Uterus (tissue), 3 donors: ENCODE measurements at regions not wholly inside any gene's neighbourhood (a gene's known extent, or its start where the extent isn't known, plus 50 kb on each side); places are given as distances from the start of the nearest gene placed in this dataset.

ENCODE experiments used
- DNase-seq, 2 donors: peaks; one replicate each; pipeline ENCODE4 v3.0.0-alpha.2; 2019 to 2020
- H3K27ac ChIP-seq, 2 donors: fragments of 200-600 bp; sonication (generic); 1 replicate in 1 of 2; 2 replicates in 1 of 2; pipeline ENCODE4 v1.5.1; 2016 to 2018
- H3K27me3 ChIP-seq, 2 donors: fragments of 200-600 bp; sonication (generic); one replicate each; pipeline ENCODE4 v1.5.1; 2018 to 2019; ENCODE audit warnings: control low read depth in 1 of 2
- H3K36me3 ChIP-seq, 2 donors: fragments of 200-600 bp; sonication (generic); one replicate each; pipeline ENCODE4 v1.5.1; 2019; ENCODE audit warnings: control low read depth in 1 of 2
- H3K4me1 ChIP-seq, 2 donors: fragments of 200-600 bp; sonication (generic); one replicate each; pipeline ENCODE4 v1.5.1; 2018 to 2019; ENCODE audit warnings: control low read depth in 1 of 2
- H3K4me3 ChIP-seq, 2 donors: fragments of 200-600 bp; sonication (generic); 1 replicate in 1 of 2; 2 replicates in 1 of 2; pipeline ENCODE4 v1.5.1; 2018 to 2019; ENCODE audit warnings: mild to moderate bottlenecking in 1 of 2
- H3K9me3 ChIP-seq, 2 donors: fragments of 200-600 bp; sonication (generic); one replicate each; pipeline ENCODE4 v1.5.1; 2019; ENCODE audit warnings: control low read depth in 1 of 2
- POLR2A ChIP-seq, 2 donors: fragments of 450-650 bp; IDR thresholded peaks; one replicate each; pipeline ENCODE4 v1.6.1; 2016; ENCODE audit warnings: antibody characterized with exemption in 2 of 2, mild to moderate bottlenecking in 1 of 2, moderate library complexity in 1 of 2
- intact Hi-C: fragments of 100-400 bp; cut with DNase I; formaldehyde crosslinking; loops from one replicate; pipeline ENCODE4 v1.15.1; 2023; ENCODE audit warnings: low total_unique reads
- TF ChIP-seq, protein P1 (sequence below), 4 experiments: fragments of 200-600 bp in 2 of 4; fragments of 450-650 bp in 2 of 4; sonication (generic) in 2 of 4; IDR thresholded peaks; one replicate each; pipeline ENCODE4 v1.5.1; 2016 to 2019; ENCODE audit warnings: antibody characterized with exemption in 4 of 4, mild to moderate bottlenecking in 2 of 4, moderate library complexity in 1 of 4
- donor health status: DM: yes; HTN: yes; CAD: no.

GRCh38 chr2:215884451-215885087 lies 128.8 kb downstream of the MREG start:
- intact Hi-C loops = no loop called here
- TF ChIP-seq, protein P1, sequence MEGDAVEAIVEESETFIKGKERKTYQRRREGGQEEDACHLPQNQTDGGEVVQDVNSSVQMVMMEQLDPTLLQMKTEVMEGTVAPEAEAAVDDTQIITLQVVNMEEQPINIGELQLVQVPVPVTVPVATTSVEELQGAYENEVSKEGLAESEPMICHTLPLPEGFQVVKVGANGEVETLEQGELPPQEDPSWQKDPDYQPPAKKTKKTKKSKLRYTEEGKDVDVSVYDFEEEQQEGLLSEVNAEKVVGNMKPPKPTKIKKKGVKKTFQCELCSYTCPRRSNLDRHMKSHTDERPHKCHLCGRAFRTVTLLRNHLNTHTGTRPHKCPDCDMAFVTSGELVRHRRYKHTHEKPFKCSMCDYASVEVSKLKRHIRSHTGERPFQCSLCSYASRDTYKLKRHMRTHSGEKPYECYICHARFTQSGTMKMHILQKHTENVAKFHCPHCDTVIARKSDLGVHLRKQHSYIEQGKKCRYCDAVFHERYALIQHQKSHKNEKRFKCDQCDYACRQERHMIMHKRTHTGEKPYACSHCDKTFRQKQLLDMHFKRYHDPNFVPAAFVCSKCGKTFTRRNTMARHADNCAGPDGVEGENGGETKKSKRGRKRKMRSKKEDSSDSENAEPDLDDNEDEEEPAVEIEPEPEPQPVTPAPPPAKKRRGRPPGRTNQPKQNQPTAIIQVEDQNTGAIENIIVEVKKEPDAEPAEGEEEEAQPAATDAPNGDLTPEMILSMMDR (IDR thresholded peaks at IDR 0.05) = no peak
- no peak for TF ChIP-seq POLR2A (IDR thresholded peaks at IDR 0.05)
- Histone ChIP-seq H3K36me3 (no peaks in the 10 kb centered on the region), H3K4me3 (no peak overlapping the region), H3K27ac (no peak overlapping the region), H3K9me3 (no peaks in the 10 kb centered on the region), H3K27me3 (no peaks in the 10 kb centered on the region), H3K4me1 (no peaks in the 10 kb centered on the region)
- no peak for DNase-seq

DNA sequence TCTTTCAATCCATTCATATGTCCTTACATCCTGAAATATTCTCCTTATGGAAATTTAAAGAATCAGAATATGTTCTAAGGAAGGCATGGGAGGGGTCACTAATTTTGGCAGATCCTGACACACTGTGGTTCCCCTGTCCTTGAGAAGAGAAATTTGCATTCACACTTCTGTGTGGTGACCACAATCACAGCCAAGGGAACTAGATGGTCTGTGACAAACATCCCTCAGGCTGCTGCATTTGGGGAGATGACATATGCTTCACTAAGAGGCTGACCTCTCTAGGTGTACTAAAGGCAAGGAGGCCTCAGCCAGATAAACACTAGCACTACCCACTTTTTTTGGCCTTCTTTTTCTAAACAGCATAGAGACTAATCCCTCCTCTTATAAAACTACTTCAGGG lies 129.6 kb downstream of the MREG start:
- TF ChIP-seq, protein P1 (IDR thresholded peaks at IDR 0.05) = no peak
- no peak for TF ChIP-seq POLR2A (IDR thresholded peaks at IDR 0.05)

GRCh38 chr2:215882689-215883088 lies 130.7 kb downstream of the MREG start:
- no peak for DNase-seq
- Histone ChIP-seq H3K9me3 (no peaks in the 10 kb centered on the region), H3K27me3 (no peaks in the 10 kb centered on the region), H3K4me1 (no peaks in the 10 kb centered on the region), H3K36me3 (no peaks in the 10 kb centered on the region), H3K4me3 (no peak overlapping the region), H3K27ac (no peak overlapping the region)
- intact Hi-C loops = no loop called here
- TF ChIP-seq POLR2A (IDR thresholded peaks at IDR 0.05) = no peak
- TF ChIP-seq, protein P1 (IDR thresholded peaks at IDR 0.05) = no peak

More for the DNA sequence above, 129.6 kb downstream of the MREG start:
- no peak overlapping the region for H3K4me3 ChIP-seq
- no peaks in the 10 kb centered on the region for H3K36me3 ChIP-seq
- H3K27me3 ChIP-seq = no peaks in the 10 kb centered on the region
- DNase-seq = no peak
- no peaks in the 10 kb centered on the region for H3K4me1 ChIP-seq
- no peaks in the 10 kb centered on the region for H3K9me3 ChIP-seq
- no peak overlapping the region for H3K27ac ChIP-seq
- intact Hi-C loops = no loop called here

DNA sequence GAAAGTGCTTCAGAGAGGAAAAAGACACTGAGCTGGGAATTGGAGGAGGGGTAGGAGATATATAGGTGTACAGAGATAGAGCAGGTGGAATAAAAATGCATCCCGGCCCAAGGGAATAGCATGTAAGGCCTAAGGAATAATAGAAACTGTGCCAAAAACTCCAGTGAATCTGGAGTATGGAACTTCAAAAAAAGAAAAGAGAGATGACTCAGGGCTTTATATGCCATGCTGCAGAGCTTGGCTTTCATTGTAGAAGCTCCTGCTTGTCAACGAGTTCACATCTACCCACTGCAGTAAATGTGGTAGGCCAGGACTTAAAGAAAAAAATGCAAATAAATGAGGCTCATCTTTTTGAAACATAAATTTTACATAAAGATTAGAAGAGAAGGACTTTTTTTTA lies 131.8 kb downstream of the MREG start:
- Histone ChIP-seq H3K27ac (no peak overlapping the region), H3K27me3 (no peaks in the 10 kb centered on the region), H3K9me3 (no peaks in the 10 kb centered on the region), H3K4me3 (no peak overlapping the region), H3K36me3 (no peaks in the 10 kb centered on the region), H3K4me1 (no peaks in the 10 kb centered on the region)
- intact Hi-C loops = no loop called here
- no peak for TF ChIP-seq POLR2A (IDR thresholded peaks at IDR 0.05)
- TF ChIP-seq, protein P1 (IDR thresholded peaks at IDR 0.05) = no peak
- no peak for DNase-seq

GRCh38 chr2:215880970-215881369 lies 132.4 kb downstream of the MREG start:
- Histone ChIP-seq H3K9me3 (no peaks in the 10 kb centered on the region), H3K27me3 (no peaks in the 10 kb centered on the region), H3K4me1 (no peaks in the 10 kb centered on the region), H3K36me3 (no peaks in the 10 kb centered on the region), H3K4me3 (no peak overlapping the region), H3K27ac (no peak overlapping the region)
- intact Hi-C loops = no loop called here
- TF ChIP-seq, protein P1 (IDR thresholded peaks at IDR 0.05) = no peak
- no peak for TF ChIP-seq POLR2A (IDR thresholded peaks at IDR 0.05)
- no peak for DNase-seq
